ENCODE measurements at regions not wholly inside any gene's neighbourhood (a gene's known extent, or its start where the extent isn't known, plus 50 kb on each side); places are given as distances from the start of the nearest gene placed in this dataset.
"Not testable (repeated sequence)": the region's sequence is repeated elsewhere in the genome, so short reads cannot be mapped to it uniquely, and the experiment has no call there.

GRCh38 chr16:13823501-13823900 lies 96.5 kb upstream of the ERCC4 start:
- DNase-seq, result no peak

DNA sequence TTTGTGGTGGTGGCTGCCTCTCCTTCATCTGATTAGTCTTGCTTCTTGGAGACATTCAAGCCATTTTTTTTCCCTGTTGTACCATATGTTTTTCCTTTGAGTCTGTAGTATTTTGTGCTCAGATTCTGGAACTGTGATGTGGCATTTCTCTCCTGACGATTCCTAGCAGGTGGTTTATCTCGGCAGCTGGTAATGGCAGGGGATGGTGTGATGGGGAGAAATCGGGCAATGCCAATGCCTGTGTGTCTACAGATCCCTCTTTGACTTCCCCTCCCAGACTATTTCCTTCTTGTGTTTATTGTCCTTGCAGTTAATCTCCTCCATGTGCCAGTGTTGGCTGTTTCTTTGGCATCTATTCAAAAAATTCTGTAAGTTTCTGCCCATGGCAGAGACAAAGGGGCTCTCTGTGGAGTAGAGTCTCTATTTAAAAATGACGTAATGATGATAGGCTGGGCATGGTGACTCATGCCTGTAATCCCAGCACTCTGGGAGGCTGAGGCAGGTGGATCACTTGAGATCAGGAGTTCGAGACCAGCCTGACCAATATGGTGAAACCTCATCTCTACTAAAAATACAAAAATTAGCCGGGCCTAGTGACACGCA lies 90.2 kb upstream of the ERCC4 start:
- DNase-seq, result no peak

DNA sequence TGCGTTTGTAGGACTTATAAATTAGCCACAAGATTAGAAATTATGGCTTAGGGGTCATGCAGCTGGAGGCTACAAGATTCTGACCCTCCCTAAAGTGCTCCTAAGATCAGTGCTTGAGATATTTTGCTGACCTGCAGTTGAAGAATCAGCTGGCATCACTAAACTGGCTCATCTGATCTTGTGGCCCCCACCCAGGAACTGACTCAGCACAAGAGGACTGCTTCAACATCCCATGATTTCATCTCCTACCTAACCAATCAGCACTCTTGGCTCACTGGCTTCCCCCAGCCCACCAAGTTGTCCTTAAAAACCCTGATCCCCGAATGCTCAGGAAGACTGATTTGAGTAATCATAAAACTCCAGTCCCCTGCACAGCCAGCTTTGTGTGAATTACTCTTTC lies 86.4 kb upstream of the ERCC4 start:
- DNase-seq, result no peak

DNA sequence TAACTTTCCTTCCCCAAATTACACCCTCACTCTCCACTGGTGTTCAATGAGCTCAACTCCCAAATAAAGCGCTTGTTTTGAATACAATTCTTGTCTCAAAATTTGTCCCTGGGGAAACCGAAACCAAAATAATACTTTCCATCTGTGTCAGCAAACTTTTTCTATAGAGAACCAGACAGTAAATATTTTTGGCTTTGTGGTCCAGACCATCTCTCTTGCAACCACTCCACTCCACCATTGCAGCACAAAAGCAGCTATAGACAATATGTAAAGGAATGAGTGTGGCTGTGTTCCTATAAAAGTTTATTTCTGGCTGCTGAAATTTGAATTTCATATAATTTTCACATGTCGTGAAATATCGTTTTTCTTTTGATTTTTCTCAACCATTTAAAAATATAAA lies 84.6 kb upstream of the ERCC4 start:
- no peak for DNase-seq

GRCh38 chr16:13835935-13836730 lies 83.8 kb upstream of the ERCC4 start:
- no peak for DNase-seq

GRCh38 chr16:13838401-13839190 lies 81.4 kb upstream of the ERCC4 start:
- no peak for DNase-seq

GRCh38 chr16:13839577-13839976 lies 80.4 kb upstream of the ERCC4 start:
- DNase-seq, result no peak

DNA sequence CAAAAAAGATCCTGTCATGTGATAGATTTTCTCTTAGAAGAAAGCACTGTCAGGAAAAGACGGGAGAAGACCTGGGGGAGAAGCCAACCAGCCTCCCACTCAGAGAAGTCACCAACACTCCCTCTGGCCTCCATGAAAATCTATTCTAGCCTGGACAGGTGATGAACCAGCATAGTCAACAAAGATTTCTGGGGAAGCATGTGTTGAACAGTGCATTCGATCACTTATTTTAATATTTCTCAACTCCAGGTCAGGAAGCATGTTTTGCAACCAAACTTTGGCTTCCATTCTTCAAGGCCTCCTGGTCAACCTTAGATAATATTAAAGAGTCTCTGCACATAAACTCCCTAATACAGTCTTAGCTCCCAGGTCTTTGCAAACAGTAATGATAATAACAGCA lies 74.7 kb upstream of the ERCC4 start:
- DNase-seq, result no peak

DNA sequence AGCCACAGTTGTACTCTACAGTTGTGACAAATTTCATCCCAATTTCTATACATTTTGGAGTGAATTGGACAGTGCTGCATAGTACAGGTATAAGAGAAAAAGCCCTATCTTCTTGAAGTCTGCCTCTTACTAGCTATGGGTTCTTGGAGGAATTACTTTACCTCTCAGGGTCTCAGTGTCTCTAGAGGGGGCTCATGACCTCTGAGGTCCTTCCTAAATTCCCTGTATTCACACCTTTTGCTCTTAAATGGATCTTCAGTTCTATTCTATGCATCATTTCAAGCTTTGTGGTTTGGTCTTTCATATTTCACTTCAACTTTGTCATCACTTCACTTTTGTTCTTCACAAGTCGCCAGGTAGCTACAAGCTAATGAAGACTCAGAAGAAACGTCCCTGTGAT lies 71.2 kb upstream of the ERCC4 start:
- DNase-seq, result no peak

- DNase-seq, result not testable (repeated sequence)
These were observed 69.8 kb upstream of the ERCC4 start for GRCh38 chr16:13850173-13850572.

- no peak for DNase-seq
These were observed 67.1 kb upstream of the ERCC4 start for GRCh38 chr16:13852827-13853226.

DNA sequence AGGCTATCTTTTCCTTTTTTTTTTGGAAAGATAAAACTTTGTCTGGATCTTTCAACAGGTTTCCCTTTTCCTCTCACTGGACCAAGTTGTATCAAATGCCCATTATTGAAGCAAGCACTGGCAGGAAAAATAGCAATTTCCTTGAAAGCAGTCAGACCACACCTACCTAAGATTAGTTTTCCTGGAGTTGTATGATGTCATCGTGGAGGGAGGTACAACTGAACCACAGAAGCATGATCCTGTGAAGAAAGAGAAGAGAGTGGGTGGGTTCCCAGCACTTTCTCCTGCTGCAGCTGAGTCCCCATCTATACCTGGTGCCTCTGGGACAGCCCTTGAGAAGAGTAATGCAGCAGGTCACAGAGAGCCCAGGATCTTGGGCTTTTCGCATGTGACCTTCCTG lies 63.6 kb upstream of the ERCC4 start:
- DNase-seq, result no peak

DNA sequence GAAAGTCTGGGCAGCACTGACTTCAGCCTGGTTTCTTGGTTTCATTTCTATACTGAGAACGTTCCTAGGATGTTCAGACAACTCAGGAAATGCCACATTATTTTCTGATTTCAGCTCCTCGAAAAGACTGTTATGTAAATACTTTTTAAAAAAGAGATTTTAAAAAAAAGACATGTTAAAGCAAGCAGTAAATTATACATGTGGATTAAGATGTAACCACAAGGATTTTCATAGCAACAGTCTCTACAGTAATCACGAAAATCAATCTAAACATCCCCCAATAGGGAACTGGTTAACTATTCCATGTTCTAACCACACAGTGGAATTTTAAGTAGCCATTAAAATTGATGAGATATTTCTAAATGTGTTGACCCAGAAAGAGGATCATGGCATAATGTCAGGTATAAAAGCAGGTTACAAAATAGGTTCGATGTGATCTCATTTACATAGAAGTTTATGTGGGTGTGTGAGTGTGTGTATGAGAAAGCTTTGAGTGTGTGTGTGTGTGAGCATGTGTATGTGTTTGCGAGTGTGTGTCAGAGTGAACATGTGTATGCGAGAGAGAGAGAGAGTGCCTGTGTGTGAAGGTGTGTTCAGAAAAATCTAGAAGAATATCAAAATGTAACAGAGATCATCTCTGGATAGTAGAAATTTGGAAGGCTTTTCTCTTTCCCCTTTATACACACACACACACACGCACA lies 63.0 kb upstream of the ERCC4 start:
- DNase-seq, result no peak

- DNase-seq, result no peak
These were observed 60.9 kb upstream of the ERCC4 start for GRCh38 chr16:13858873-13859580.

DNA sequence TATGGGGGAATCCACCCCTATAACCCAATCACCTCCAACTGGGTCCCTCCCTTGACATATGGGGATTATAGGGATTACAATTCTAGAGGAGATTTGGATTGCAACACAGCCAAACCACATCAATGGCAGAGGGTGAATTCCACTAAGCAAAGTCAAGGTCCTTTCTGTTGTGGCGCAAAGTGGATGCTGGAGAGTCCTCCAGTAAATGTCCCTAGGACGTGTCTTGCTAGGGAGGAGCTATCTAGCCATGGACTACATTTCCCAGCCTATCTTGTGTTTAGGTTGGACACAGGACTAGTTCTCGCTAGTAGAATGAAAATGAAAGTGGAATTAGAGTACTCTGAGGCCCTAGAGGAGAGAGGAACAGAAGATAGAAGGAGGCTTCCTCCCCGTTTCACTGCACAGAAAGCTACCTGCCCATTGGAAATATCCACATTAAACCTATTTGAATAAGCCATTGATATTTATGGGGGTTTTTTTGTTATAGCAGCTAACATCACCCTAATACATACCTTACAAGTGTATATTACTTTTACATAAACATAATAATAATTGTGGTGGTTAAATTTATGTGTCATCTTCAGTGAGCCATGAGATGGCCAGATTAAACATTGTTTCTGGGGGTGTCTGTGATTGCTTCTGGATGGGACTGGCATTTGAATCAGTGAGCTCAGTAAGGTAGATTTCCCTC lies 56.7 kb upstream of the ERCC4 start:
- no peak for DNase-seq

DNA sequence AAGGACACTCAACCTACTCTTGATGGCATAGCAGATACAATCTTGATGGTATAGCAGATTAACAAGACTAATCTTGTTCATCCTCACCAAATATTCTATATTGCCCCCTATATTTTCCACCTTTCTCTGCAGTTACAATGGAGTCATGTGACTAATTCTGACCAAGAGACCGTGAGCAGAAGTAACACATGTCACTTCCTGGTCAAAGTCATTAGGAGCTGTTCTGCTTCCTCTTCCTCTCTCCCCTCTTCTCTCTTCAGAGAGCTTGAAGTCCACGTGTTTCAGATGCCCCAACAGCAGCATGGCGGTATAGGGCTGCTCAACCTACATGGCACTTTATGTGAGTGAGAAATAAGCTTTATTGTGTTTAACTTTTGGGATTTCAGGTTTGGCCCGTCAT lies 55.3 kb upstream of the ERCC4 start:
- no peak for DNase-seq

GRCh38 chr16:13866073-13866472 lies 53.9 kb upstream of the ERCC4 start:
- peak; percentile 54 for DNase-seq
